Loucy (cell line): ENCODE measurements at regions not wholly inside any gene's neighbourhood (a gene's known extent, or its start where the extent isn't known, plus 50 kb on each side); places are given as distances from the start of the nearest gene placed in this dataset.

Experiments used
- EZH2phosphoT487 ChIP-seq: fragments of 200-600 bp; IDR thresholded peaks from 2 replicates; pipeline ENCODE4 v1.6.1; 2018; ENCODE audit warnings: antibody characterized with exemption, mild to moderate bottlenecking, moderate library complexity, borderline replicate concordance
- TF ChIP-seq, protein P1 (sequence below): fragments of 200-600 bp; sonication (generic); conservative IDR thresholded peaks from 2 replicates; pipeline ENCODE4 v1.5.1; 2014; ENCODE audit warnings: mild to moderate bottlenecking, antibody characterized with exemption, low read length

DNA sequence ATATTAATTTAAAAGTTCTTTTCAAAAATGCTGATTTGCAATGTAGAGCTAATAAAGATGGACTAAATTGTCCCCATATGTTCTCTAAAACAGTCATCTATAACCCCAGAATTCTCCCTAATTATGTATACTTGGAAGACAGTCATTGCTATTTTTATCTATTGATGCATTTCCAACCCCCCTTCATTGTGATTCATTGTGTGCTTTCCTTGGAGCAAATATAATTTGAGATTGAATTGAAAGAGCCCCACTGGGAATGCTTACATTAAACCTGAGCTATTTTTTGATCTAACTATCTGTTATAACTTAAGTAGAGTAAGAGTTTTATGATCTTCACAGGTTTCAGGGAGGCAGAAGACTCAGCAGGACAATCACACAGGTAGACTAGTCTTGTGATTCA, 73.7 kb upstream of the PTCHD4 start:
- TF ChIP-seq, protein P1, sequence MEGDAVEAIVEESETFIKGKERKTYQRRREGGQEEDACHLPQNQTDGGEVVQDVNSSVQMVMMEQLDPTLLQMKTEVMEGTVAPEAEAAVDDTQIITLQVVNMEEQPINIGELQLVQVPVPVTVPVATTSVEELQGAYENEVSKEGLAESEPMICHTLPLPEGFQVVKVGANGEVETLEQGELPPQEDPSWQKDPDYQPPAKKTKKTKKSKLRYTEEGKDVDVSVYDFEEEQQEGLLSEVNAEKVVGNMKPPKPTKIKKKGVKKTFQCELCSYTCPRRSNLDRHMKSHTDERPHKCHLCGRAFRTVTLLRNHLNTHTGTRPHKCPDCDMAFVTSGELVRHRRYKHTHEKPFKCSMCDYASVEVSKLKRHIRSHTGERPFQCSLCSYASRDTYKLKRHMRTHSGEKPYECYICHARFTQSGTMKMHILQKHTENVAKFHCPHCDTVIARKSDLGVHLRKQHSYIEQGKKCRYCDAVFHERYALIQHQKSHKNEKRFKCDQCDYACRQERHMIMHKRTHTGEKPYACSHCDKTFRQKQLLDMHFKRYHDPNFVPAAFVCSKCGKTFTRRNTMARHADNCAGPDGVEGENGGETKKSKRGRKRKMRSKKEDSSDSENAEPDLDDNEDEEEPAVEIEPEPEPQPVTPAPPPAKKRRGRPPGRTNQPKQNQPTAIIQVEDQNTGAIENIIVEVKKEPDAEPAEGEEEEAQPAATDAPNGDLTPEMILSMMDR: no peak
- no peak for TF ChIP-seq EZH2phosphoT487
